Thoracic aorta (tissue), 2 donors: ENCODE measurements at regions not wholly inside any gene's neighbourhood (a gene's known extent, or its start where the extent isn't known, plus 50 kb on each side); places are given as distances from the start of the nearest gene placed in this dataset.

Experiments used
- ATAC-seq: fragments of 150-250 bp; one replicate; pipeline ENCODE4 v1.8.0; 2017; ENCODE audit warnings: low read depth; ENCODE audit not compliant: insufficient number of reproducible peaks, low FRiP score
- DNase-seq: peaks from one replicate; pipeline ENCODE4 v3.0.0-alpha.2; 2020; ENCODE audit warnings: low spot score
- H3K27ac ChIP-seq, 2 donors: fragments of 200-600 bp; sonication (generic); 1 replicate in 1 of 2; 2 replicates in 1 of 2; pipeline ENCODE4 v1.5.1; 2016; ENCODE audit warnings: mild to moderate bottlenecking in 2 of 2, moderate library complexity in 2 of 2
- H3K27me3 ChIP-seq: fragments of 200-600 bp; sonication (generic); replicated peaks from 2 replicates; pipeline ENCODE4 v1.6.0; 2016; ENCODE audit warnings: mild to moderate bottlenecking; ENCODE audit not compliant: insufficient read depth
- H3K36me3 ChIP-seq: fragments of 200-600 bp; sonication (generic); one replicate; pipeline ENCODE4 v1.5.1; 2016
- H3K4me1 ChIP-seq, 2 donors: fragments of 200-600 bp; sonication (generic); 1 replicate in 1 of 2; 2 replicates in 1 of 2; pipeline versions ENCODE4 v1.5.1 to v1.6.0; 2016; ENCODE audit warnings: low read depth in 2 of 2, mild to moderate bottlenecking in 1 of 2; ENCODE audit not compliant: control insufficient read depth in 1 of 2
- H3K4me3 ChIP-seq: fragments of 200-600 bp; sonication (generic); 2 replicates; pipeline ENCODE4 v1.5.1; 2016; ENCODE audit warnings: mild to moderate bottlenecking
- H3K9me3 ChIP-seq: fragments of 200-600 bp; sonication (generic); 2 replicates; pipeline ENCODE4 v1.5.1; 2016
- CTCF ChIP-seq: fragments of 200-600 bp; sonication (generic); IDR thresholded peaks from one replicate; pipeline ENCODE4 v1.5.1; 2019; ENCODE audit warnings: antibody characterized with exemption

- H3K27ac ChIP-seq: no peak overlapping the region
- no peaks in the 10 kb centered on the region for H3K9me3 ChIP-seq
- TF ChIP-seq CTCF: no peak
- no peaks in the 10 kb centered on the region for H3K27me3 ChIP-seq
- ATAC-seq: no peak
- no peaks in the 10 kb centered on the region for H3K4me1 ChIP-seq
- no peak overlapping the region for H3K4me3 ChIP-seq
- DNase-seq: no peak
- H3K36me3 ChIP-seq: no peaks in the 10 kb centered on the region
Observed at GRCh38 chr5:6869677-6870076, 156.4 kb downstream of the TENT4A start.

- H3K4me3 ChIP-seq: no peak overlapping the region
- DNase-seq: no peak
- no peak overlapping the region for H3K27ac ChIP-seq
- no peak for ATAC-seq
- H3K9me3 ChIP-seq: no peaks in the 10 kb centered on the region
- TF ChIP-seq CTCF: no peak
- H3K36me3 ChIP-seq: no peaks in the 10 kb centered on the region
- no peaks in the 10 kb centered on the region for H3K27me3 ChIP-seq
- H3K4me1 ChIP-seq: no peaks in the 10 kb centered on the region
Observed at GRCh38 chr5:6872441-6873160, 159.4 kb downstream of the TENT4A start.

DNA sequence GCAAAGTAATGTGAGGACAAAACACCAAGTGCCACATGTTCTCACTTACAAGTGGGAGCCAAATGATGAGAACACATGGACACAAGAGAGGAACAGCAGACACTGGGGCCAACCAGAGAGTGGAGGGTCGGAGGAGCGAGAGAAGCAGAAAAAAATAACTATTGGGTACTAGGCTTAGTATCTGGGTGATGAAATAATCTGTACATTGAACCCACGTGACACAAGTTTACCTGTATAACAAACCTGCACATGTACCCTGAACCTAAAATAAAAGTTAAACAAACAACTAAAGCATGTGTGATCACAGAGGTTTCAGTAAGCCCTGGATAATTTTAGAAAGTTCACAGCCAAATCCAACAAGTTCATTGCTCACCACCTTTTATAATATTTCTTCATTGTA is 160.1 kb downstream of the TENT4A start:
- TF ChIP-seq CTCF: no peak
- Histone ChIP-seq H3K4me3 (no peak overlapping the region), H3K36me3 (no peaks in the 10 kb centered on the region), H3K4me1 (no peaks in the 10 kb centered on the region), H3K9me3 (no peaks in the 10 kb centered on the region), H3K27ac (no peak overlapping the region), H3K27me3 (no peaks in the 10 kb centered on the region)
- DNase-seq (no peak), ATAC-seq (no peak)

DNA sequence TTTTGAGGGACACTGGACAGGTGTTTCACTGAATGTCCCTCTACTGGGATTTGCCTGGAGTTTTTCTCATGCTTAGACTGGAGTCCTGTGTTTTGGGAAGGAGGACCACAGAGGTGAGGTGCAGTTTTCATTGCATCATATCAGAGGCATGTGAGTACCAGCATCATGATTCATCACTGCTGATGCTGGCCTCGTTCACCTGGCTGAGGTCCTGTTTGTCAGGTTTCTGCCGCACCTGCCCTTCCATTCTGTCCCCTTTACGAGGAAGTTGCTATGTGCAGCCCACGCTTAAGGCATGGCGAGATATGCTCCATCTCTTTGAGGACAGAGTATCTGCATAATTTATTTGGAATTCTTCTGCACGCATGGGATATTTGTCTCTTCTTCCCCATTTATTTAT is 162.1 kb downstream of the TENT4A start:
- H3K4me1 ChIP-seq: no peaks in the 10 kb centered on the region

More for the DNA sequence above, 162.1 kb downstream of the TENT4A start:
- Histone ChIP-seq H3K4me3 (no peak overlapping the region), H3K9me3 (no peaks in the 10 kb centered on the region), H3K27me3 (no peaks in the 10 kb centered on the region), H3K36me3 (no peaks in the 10 kb centered on the region), H3K27ac (no peak overlapping the region)
- no peak for TF ChIP-seq CTCF
- ATAC-seq (no peak), DNase-seq (no peak)
